ENCODE measurements at regions not wholly inside any gene's neighbourhood (a gene's known extent, or its start where the extent isn't known, plus 50 kb on each side); places are given as distances from the start of the nearest gene placed in this dataset.

GRCh38 chr20:57762531-57763234 is 52.9 kb upstream of the PMEPA1 start:
- Histone ChIP-seq H3K36me3 (ENCODE audit: control insufficient read depth in 2 of 3, insufficient read depth in 3 of 3, low read length in 3 of 3) (no peaks in the 10 kb centered on the region), H3K9me3 (ENCODE audit: control insufficient read depth in 2 of 3, insufficient read depth in 1 of 3, low read length in 3 of 3) (peaks cover 0 to 2% (median 0%) of the 10 kb centered on the region in 3 donors), H3K4me1 (ENCODE audit: control insufficient read depth in 2 of 3, insufficient read depth in 2 of 3, low read depth in 1 of 3, low read length in 3 of 3) (no peaks in the 10 kb centered on the region), H3K27ac (ENCODE audit: low read depth in 2 of 2, low read length in 2 of 2) (no peak overlapping the region), H3K4me3 (ENCODE audit: low read length in 3 of 3) (no peak overlapping the region), H3K9ac (ENCODE audit: low read length in 3 of 3) (no peak overlapping the region), H3K27me3 (ENCODE audit: control insufficient read depth, insufficient read depth, low read length) (no peaks in the 10 kb centered on the region)
- intact Hi-C loops (cut with DNase I) = no loop called here
- no peak for FAIRE-seq
- peak in 1 of 5 donors; percentile 21 for DNase-seq
- TF ChIP-seq CTCF (IDR thresholded peaks at IDR 0.05; ENCODE audit: borderline replicate concordance, extremely low read depth, insufficient read depth) = no peak

- FAIRE-seq (no peak), DNase-seq (peak in 1 of 5 donors; percentile 5)
- Histone ChIP-seq H3K9ac (ENCODE audit: low read length in 3 of 3) (no peak overlapping the region), H3K36me3 (ENCODE audit: control insufficient read depth in 2 of 3, insufficient read depth in 3 of 3, low read length in 3 of 3) (no peaks in the 10 kb centered on the region), H3K27ac (ENCODE audit: low read depth in 2 of 2, low read length in 2 of 2) (no peak overlapping the region), H3K9me3 (ENCODE audit: control insufficient read depth in 2 of 3, insufficient read depth in 1 of 3, low read length in 3 of 3) (peaks cover 0 to 2% (median 0%) of the 10 kb centered on the region in 3 donors), H3K4me1 (ENCODE audit: control insufficient read depth in 2 of 3, insufficient read depth in 2 of 3, low read depth in 1 of 3, low read length in 3 of 3) (no peaks in the 10 kb centered on the region), H3K4me3 (ENCODE audit: low read length in 3 of 3) (no peak overlapping the region), H3K27me3 (ENCODE audit: control insufficient read depth, insufficient read depth, low read length) (no peaks in the 10 kb centered on the region)
- TF ChIP-seq CTCF (IDR thresholded peaks at IDR 0.05; ENCODE audit: borderline replicate concordance, extremely low read depth, insufficient read depth) = no peak
- intact Hi-C loops (cut with DNase I) = no loop called here
Measured at GRCh38 chr20:57761413-57761734, 51.6 kb upstream of the PMEPA1 start.

GRCh38 chr20:57760698-57761412 is 51.0 kb upstream of the PMEPA1 start:
- TF ChIP-seq CTCF (IDR thresholded peaks at IDR 0.05; ENCODE audit: borderline replicate concordance, extremely low read depth, insufficient read depth) = no peak
- DNase-seq (peak in 1 of 5 donors; percentile 22), FAIRE-seq (no peak)
- Histone ChIP-seq H3K27ac (ENCODE audit: low read depth in 2 of 2, low read length in 2 of 2) (no peak overlapping the region), H3K4me3 (ENCODE audit: low read length in 3 of 3) (no peak overlapping the region), H3K4me1 (ENCODE audit: control insufficient read depth in 2 of 3, insufficient read depth in 2 of 3, low read depth in 1 of 3, low read length in 3 of 3) (no peaks in the 10 kb centered on the region), H3K9me3 (ENCODE audit: control insufficient read depth in 2 of 3, insufficient read depth in 1 of 3, low read length in 3 of 3) (peaks cover 0 to 2% (median 0%) of the 10 kb centered on the region in 3 donors), H3K27me3 (ENCODE audit: control insufficient read depth, insufficient read depth, low read length) (no peaks in the 10 kb centered on the region), H3K9ac (ENCODE audit: low read length in 3 of 3) (no peak overlapping the region), H3K36me3 (ENCODE audit: control insufficient read depth in 2 of 3, insufficient read depth in 3 of 3, low read length in 3 of 3) (no peaks in the 10 kb centered on the region)
- intact Hi-C loops (cut with DNase I) = no loop called here

Measured in kidney (tissue), 13 donors.